Duodenal mucosa (tissue), 2 donors: ENCODE measurements at regions not wholly inside any gene's neighbourhood (a gene's known extent, or its start where the extent isn't known, plus 50 kb on each side); places are given as distances from the start of the nearest gene placed in this dataset.

Source experiments
- H3K27ac ChIP-seq: one replicate; pipeline ENCODE4 v1.7.0; 2013; ENCODE audit warnings: low read depth, low read length
- H3K27me3 ChIP-seq, 2 donors: one replicate each; pipeline ENCODE4 v1.7.0; 2013; ENCODE audit warnings: low read length in 2 of 2, control low read depth in 1 of 2; ENCODE audit not compliant: insufficient read depth in 2 of 2, control insufficient read depth in 1 of 2
- H3K36me3 ChIP-seq, 2 donors: one replicate each; pipeline ENCODE4 v1.7.0; 2013; ENCODE audit warnings: low read length in 2 of 2, control low read depth in 1 of 2; ENCODE audit not compliant: insufficient read depth in 2 of 2, control insufficient read depth in 1 of 2
- H3K4me1 ChIP-seq, 2 donors: one replicate each; pipeline ENCODE4 v1.7.0; 2013; ENCODE audit warnings: low read length in 2 of 2, control low read depth in 1 of 2; ENCODE audit not compliant: insufficient read depth in 2 of 2, control insufficient read depth in 1 of 2
- H3K4me3 ChIP-seq, 2 donors: one replicate each; pipeline ENCODE4 v1.7.0; 2013; ENCODE audit warnings: low read length in 2 of 2, low read depth in 1 of 2
- H3K9ac ChIP-seq, 2 donors: one replicate each; pipeline ENCODE4 v1.7.0; 2013; ENCODE audit warnings: low read length in 2 of 2, low read depth in 1 of 2
- H3K9me3 ChIP-seq, 2 donors: one replicate each; pipeline ENCODE4 v1.7.0; 2013; ENCODE audit warnings: low read length in 2 of 2, control low read depth in 1 of 2; ENCODE audit not compliant: control insufficient read depth in 1 of 2

DNA sequence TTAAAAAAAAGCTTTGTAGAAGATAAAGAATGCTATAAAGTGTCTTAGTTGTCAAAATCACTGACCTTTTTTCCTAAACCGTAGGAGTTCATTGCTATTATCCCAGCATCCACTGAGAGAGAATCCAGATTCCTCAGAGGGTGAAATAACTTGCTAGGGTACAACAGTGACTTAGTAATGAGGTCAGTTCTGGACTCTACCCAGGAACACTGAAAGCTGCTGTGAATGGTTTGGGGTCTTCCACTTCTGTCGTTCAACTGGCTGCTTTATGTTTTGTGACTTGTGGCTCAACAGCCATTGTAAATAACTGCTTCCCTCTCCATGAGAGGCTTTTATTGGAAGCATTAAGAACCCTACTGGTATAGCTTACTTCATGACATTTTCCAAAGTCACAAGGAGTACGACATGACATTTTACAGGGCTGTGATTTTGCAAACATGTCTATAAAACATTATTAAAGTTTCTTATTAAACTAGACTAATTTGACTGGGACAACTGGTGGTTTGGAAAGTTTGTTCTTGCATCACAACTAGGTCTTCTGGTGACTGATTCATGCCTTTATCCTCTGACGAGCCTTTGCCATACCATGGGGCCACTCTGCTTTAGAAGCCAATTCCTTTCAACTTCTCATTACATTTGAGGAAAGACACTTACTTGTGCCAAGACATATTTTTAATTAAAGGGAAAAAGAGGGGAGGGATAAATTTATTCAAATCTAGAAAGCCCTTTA, 92.2 kb upstream of the CDH11 start:
- Histone ChIP-seq H3K27ac (no peak overlapping the region), H3K9me3 (peaks cover 0 to 2% of the 10 kb centered on the region in 2 donors), H3K4me3 (no peak overlapping the region), H3K36me3 (no peaks in the 10 kb centered on the region), H3K4me1 (no peaks in the 10 kb centered on the region), H3K9ac (no peak overlapping the region), H3K27me3 (no peaks in the 10 kb centered on the region)

DNA sequence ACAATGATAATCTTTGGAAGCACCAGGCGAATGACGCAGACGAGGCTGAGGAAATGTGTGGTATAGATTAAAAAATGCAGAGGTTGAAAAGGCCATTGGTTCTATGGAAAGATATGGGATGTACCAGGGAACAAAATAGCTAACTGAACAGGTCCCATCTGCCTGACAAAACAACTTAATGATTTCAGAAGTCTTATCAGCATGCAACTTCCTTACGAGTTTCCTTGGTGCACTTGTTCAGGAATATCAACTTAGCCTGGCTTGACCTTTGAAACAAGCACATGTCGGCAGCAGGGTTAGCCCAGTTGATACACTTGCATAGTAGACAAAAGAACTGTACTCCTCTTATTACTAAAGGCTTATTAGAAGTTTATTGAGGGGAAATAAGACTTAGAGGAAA, 90.9 kb upstream of the CDH11 start:
- Histone ChIP-seq H3K9me3 (peaks cover 0 to 2% of the 10 kb centered on the region in 2 donors), H3K4me1 (no peaks in the 10 kb centered on the region), H3K27me3 (no peaks in the 10 kb centered on the region), H3K4me3 (no peak overlapping the region), H3K36me3 (no peaks in the 10 kb centered on the region), H3K27ac (no peak overlapping the region), H3K9ac (no peak overlapping the region)

DNA sequence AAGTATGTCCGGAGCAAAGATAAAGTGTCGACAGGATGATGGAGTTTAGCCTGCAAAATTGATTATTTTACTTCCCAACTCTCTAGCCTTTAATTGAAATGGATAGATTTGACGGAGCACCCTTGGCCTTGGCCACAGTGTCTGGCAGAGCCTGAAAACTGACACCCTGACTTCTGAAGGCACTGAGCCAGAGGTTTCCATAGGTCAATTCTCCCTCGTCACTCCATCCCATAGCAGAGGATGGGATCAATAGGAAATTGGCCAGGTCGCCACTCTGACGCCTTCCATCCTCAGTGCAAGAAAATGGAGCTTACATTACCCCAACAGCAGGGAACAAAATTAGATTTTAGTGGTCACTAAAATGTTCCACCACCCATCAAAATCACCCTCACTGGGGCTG, 90.4 kb upstream of the CDH11 start:
- Histone ChIP-seq H3K27ac (no peak overlapping the region), H3K4me1 (no peaks in the 10 kb centered on the region), H3K36me3 (no peaks in the 10 kb centered on the region), H3K9me3 (peaks cover 0 to 2% of the 10 kb centered on the region in 2 donors), H3K9ac (no peak overlapping the region), H3K4me3 (no peak overlapping the region), H3K27me3 (no peaks in the 10 kb centered on the region)

DNA sequence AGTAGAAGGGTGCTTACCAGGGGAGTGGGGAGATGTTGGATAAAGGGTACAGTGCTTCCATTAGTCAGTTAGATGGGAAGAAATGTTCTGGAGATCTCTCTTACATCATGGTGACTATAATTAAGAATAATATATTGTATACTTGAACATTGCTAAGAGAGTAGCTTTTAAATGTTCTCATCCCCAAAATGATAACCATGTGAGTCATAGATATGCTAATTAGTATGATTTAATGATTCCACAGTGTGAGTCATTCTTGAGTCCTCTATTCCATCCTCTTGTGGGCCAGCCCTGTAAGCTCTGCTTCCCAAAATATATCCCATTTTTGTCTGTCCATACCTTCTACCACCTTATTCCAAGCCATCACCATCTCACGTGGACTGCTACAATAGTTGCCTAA, 80.6 kb upstream of the CDH11 start:
- H3K27me3 ChIP-seq: no peaks in the 10 kb centered on the region
- no peaks in the 10 kb centered on the region for H3K4me1 ChIP-seq
- no peak overlapping the region for H3K27ac ChIP-seq
- H3K36me3 ChIP-seq: no peaks in the 10 kb centered on the region
- no peak overlapping the region for H3K4me3 ChIP-seq
- H3K9me3 ChIP-seq: no peaks in the 10 kb centered on the region
- no peak overlapping the region for H3K9ac ChIP-seq

DNA sequence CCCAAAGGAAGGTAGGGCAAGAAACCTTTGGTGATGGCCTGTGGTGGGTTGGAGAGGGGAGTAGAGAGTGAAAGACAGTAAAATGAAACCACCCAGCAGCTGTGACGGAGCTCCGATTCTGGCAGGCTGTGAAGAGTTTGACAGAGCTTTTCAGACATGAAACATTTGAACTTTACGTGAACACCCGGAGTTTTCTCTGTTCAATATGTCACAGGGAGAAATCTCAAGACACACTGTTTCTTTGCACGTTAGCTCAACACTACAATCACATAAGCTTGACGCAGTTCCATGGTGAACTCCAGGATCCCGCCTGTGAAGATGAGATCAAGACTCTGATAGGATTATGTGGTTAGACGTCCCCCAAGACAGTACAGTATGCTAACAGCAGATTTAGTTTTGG, 79.6 kb upstream of the CDH11 start:
- H3K27ac ChIP-seq: no peak overlapping the region
- no peaks in the 10 kb centered on the region for H3K36me3 ChIP-seq
- no peaks in the 10 kb centered on the region for H3K9me3 ChIP-seq
- H3K9ac ChIP-seq: no peak overlapping the region
- H3K4me3 ChIP-seq: no peak overlapping the region
- H3K27me3 ChIP-seq: no peaks in the 10 kb centered on the region
- no peaks in the 10 kb centered on the region for H3K4me1 ChIP-seq

DNA sequence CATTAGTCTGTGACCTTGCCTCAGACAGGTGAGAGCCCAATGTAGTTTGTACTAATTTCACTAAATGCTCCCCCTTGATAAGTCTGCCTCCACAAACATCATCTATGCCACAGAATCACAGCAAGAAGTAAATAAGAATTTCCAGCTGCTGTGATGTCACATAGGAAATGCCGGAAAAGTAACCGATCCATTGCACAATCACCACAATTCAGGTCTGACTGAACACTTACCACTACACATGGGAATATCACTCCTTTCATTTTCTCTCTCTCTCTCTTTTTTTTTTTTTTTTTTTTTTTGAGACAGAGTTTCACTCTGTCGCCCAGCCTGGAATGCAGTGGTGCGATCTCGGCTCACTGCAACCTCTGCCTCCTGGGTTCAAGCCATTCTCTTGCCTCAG, 79.0 kb upstream of the CDH11 start:
- no peaks in the 10 kb centered on the region for H3K36me3 ChIP-seq
- H3K9me3 ChIP-seq: no peaks in the 10 kb centered on the region
- no peaks in the 10 kb centered on the region for H3K4me1 ChIP-seq
- H3K4me3 ChIP-seq: no peak overlapping the region
- H3K27me3 ChIP-seq: no peaks in the 10 kb centered on the region
- H3K9ac ChIP-seq: no peak overlapping the region
- no peak overlapping the region for H3K27ac ChIP-seq

DNA sequence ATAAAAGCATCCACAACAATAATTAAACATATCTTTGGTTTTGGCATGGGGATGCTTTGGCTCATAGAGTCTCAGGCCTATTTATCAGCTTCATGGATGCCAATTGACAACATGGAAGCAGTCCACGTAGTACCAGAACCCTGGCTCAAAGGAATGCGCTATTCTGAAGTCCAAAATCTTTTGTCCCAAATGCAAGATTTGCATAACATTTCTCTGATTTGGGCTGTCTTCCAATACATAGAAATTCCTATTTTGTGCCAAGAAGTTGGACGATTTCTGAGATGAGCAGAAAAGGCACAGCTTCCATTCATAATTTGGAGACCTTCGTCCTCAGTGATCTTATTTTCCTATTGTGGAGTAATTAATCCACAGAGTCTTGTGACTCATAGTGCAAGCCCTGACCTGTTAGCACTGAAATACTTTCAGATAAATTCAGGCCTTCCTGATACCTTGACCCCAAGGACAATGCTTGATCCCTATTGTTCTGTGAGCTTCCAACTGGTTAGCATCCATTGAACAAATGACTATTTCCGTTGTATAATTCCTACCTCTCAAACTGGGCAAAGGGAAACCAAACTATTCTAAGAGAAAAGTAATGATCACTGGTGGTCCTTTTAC, 78.4 kb upstream of the CDH11 start:
- Histone ChIP-seq H3K9ac (no peak overlapping the region), H3K4me3 (no peak overlapping the region), H3K27me3 (no peaks in the 10 kb centered on the region), H3K36me3 (no peaks in the 10 kb centered on the region), H3K4me1 (no peaks in the 10 kb centered on the region), H3K9me3 (no peaks in the 10 kb centered on the region), H3K27ac (no peak overlapping the region)

DNA sequence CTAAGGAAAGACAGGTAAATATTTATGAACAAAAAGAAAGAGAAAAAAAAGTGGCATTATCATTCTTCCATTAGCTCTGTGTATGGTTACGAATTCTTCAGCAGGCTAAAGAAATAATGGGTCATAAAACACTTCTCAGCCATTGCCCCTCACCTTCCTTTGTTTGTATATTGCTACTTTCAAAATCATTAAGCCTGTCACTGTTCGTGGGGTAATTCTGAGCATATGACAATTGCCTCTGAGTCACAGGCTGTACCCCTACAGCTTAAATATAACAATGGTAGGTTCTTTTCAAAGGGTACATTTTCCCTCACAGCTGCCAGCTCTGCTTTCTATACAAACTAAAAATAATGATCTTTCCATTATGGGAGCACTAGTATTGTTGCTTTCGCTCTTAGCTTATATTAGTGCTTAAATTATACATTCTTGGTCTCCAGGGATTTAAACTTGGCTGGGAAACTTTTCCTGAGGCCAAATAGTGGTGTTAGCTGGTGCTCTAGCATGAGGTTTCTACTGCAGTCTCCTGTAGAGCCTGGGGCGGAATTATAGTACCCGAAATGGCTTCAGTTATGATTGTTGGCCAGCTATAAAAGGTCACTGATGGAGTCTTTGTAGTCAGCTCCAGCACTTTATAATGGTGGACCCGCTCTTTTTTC, 74.7 kb upstream of the CDH11 start:
- Histone ChIP-seq H3K4me3 (no peak overlapping the region), H3K9me3 (no peaks in the 10 kb centered on the region), H3K9ac (no peak overlapping the region), H3K36me3 (no peaks in the 10 kb centered on the region), H3K4me1 (no peaks in the 10 kb centered on the region), H3K27me3 (no peaks in the 10 kb centered on the region), H3K27ac (no peak overlapping the region)

DNA sequence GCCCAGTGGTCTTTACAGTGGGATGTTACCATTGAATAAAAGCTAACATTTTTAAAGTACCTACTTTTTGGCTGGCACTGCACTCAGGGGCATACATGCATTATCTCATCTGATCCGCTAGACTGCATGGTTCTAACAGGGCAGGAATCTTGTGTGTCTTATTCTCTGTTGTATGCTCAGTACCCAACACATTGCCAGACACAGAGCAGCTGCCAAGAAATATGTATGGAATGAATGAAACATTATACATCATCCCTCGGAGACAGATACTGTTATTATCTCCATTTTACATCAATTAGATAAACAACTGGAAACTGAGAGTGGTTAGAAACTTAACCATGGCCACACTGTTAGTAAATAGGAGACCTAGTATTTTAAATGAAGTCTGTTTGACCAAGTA, 74.1 kb upstream of the CDH11 start:
- Histone ChIP-seq H3K9ac (no peak overlapping the region), H3K4me1 (no peaks in the 10 kb centered on the region), H3K36me3 (no peaks in the 10 kb centered on the region), H3K27me3 (no peaks in the 10 kb centered on the region), H3K27ac (no peak overlapping the region), H3K9me3 (no peaks in the 10 kb centered on the region), H3K4me3 (no peak overlapping the region)

DNA sequence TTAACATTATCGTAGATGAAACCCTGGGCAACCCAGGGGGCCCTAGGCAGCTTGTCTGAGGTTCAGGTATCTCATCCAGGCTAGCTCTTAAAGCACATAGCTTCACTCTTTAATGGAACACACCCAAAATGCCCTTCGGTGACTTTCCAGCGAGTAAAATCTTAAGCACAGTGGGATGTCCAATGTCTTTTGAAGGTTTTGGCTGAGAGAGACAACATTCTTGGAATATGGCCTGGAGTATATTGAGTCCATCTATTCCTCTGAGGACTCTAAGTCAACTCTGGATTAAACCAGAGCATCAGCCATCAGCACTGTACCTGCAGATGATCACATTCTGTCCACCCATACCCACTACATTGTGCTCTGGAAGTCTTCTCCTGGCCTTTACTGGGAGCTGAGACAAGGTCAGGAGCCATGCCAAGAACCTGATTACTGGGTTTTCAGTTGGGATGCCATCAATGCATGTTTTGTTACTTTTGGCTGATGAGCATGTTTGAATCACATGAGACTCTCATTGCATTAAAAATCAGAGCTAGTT, 63.4 kb upstream of the CDH11 start:
- no peak overlapping the region for H3K27ac ChIP-seq
- no peaks in the 10 kb centered on the region for H3K36me3 ChIP-seq
- no peaks in the 10 kb centered on the region for H3K9me3 ChIP-seq
- H3K9ac ChIP-seq: no peak overlapping the region
- H3K4me3 ChIP-seq: no peak overlapping the region
- H3K27me3 ChIP-seq: no peaks in the 10 kb centered on the region
- H3K4me1 ChIP-seq: no peaks in the 10 kb centered on the region
